ENCODE measurements at regions not wholly inside any gene's neighbourhood (a gene's known extent, or its start where the extent isn't known, plus 50 kb on each side); places are given as distances from the start of the nearest gene placed in this dataset.
A peak's percentile ranks its signal among the peaks of the same experiment; 100 is the strongest.

DNA sequence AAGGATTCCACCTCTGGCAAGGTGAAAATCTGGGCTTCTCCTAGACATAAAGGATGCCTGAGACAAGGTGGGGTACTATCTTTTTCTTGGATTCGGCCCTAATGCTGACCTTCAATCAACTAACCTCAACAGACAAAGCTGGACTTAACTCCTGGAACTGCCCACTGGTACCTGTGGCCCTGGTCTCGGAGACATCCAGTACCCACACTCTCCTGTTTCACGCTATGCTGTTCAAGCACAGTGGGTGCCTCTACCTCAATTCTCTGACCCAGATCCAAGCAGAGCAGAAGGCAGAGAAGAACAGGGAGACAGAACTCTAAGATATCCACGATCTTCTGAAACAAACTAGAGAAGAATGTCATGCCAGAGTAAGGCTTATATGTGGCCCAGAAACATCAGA lies 189.8 kb upstream of the FOXQ1 start:
- Histone ChIP-seq H3K4me1 (ENCODE audit: control extremely low read depth in 1 of 4, control insufficient read depth in 4 of 4, insufficient read depth in 4 of 4, low read length in 3 of 4) (no peaks in the 10 kb centered on the region), H3K9me3 (ENCODE audit: control extremely low read depth in 1 of 5, control insufficient read depth in 4 of 5, insufficient read depth in 2 of 5, low read depth in 1 of 5, low read length in 4 of 5) (peaks cover 0 to 5% (median 0%) of the 10 kb centered on the region in 5 experiments), H3K4me3 (ENCODE audit: control insufficient read depth in 1 of 7, extremely low read depth in 1 of 7, insufficient read depth in 4 of 7, low read depth in 2 of 7, low read length in 6 of 7) (no peak overlapping the region), H3K27me3 (replicated peaks in 2 of 5; ENCODE audit: control insufficient read depth in 4 of 5, insufficient read depth in 5 of 5, low read length in 4 of 5) (peaks cover 0 to 11% (median 0%) of the 10 kb centered on the region in 5 experiments), H3K27ac (ENCODE audit: insufficient read depth in 1 of 2, low read depth in 1 of 2, low read length in 2 of 2, poor library complexity in 1 of 2, severe bottlenecking in 2 of 2) (no peak overlapping the region), H3K36me3 (ENCODE audit: control insufficient read depth in 4 of 4, insufficient read depth in 4 of 4, low read length in 3 of 4) (no peaks in the 10 kb centered on the region)
- ChIA-PET POLR2A (no interaction called here), CTCF (interaction anchor here (1.2 kb wide), 1 partner anchor 12 kb away, joined by 3 read pairs; no protein-coding TSS in a partner anchor)
- WGBS (ENCODE audit: insufficient coverage) = 86% methylated on average over 4 of the region's 4 CpGs
- no peak for DNase-seq

DNA sequence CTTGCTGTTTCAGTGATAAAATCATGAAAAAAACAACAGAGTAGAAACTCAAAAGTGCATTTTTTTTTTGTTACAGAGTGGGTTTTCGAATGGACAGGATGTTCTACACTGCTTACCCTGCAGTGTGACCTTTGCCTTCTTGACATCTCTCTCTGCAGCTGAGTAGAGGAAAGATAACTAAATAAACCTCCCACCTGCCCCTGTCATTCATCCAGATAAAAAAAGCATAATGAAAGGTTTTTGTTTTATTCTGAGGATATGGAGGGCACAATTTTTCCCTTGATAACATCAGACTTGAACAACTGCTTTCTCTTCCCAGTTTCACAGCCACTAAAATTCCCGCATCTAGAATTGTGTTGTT lies 193.6 kb upstream of the FOXQ1 start:
- ChIA-PET POLR2A (no interaction called here), CTCF (no interaction called here)
- H3K27ac ChIP-seq (ENCODE audit: insufficient read depth in 1 of 2, low read depth in 1 of 2, low read length in 2 of 2, poor library complexity in 1 of 2, severe bottlenecking in 2 of 2) = no peak overlapping the region
- no peak for DNase-seq
- H3K4me1 ChIP-seq (ENCODE audit: control extremely low read depth in 1 of 4, control insufficient read depth in 4 of 4, insufficient read depth in 4 of 4, low read length in 3 of 4) = no peaks in the 10 kb centered on the region
- H3K4me3 ChIP-seq (ENCODE audit: control insufficient read depth in 1 of 7, extremely low read depth in 1 of 7, insufficient read depth in 4 of 7, low read depth in 2 of 7, low read length in 6 of 7) = no peak overlapping the region
- H3K9me3 ChIP-seq (ENCODE audit: control extremely low read depth in 1 of 5, control insufficient read depth in 4 of 5, insufficient read depth in 2 of 5, low read depth in 1 of 5, low read length in 4 of 5) = peaks cover 0 to 5% (median 0%) of the 10 kb centered on the region in 5 experiments
- peaks cover 0 to 18% (median 0%) of the 10 kb centered on the region in 5 experiments for H3K27me3 ChIP-seq (replicated peaks in 2 of 5; ENCODE audit: control insufficient read depth in 4 of 5, insufficient read depth in 5 of 5, low read length in 4 of 5)
- H3K36me3 ChIP-seq (ENCODE audit: control insufficient read depth in 4 of 4, insufficient read depth in 4 of 4, low read length in 3 of 4) = no peaks in the 10 kb centered on the region
- WGBS (ENCODE audit: insufficient coverage) = no CpG with 5 or more reads among the region's 2 CpGs

DNA sequence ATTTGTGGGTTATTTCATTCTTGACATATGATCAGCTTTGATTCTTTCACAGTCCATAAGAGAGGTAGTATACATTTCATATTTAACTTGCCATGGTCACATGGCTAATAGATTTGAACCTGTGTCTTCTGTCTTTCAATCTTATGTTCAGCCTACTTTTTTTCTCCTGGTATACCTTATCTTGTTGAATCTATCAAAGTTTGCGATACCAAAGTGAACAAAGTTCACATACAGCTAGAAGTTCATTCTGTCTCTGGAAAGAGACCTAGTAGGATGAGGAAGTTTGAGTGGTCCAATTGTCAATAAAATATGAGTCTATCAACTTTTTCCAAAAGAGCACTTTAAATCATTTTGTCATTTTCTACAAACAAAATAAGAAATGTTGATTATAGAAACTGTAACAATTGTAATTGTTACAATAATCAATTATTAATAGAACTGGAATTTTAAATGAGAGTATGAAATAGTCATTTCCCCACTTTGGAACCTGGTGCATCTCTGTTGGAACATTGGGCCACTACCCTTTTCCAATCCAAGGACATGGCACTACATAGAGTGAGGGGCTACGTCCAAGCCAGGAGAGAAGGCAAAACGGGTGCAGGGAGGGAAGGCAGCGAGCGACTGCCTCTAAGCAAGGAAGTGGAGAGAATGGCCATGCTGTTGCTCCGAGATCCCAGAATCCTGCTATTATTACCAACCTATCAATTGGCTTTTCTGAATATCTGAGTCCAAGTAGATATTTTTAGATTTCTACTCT lies 194.2 kb upstream of the FOXQ1 start:
- H3K27me3 ChIP-seq (replicated peaks in 2 of 5; ENCODE audit: control insufficient read depth in 4 of 5, insufficient read depth in 5 of 5, low read length in 4 of 5) = peaks cover 0 to 18% (median 0%) of the 10 kb centered on the region in 5 experiments
- H3K4me3 ChIP-seq (ENCODE audit: control insufficient read depth in 1 of 7, extremely low read depth in 1 of 7, insufficient read depth in 4 of 7, low read depth in 2 of 7, low read length in 6 of 7) = no peak overlapping the region
- POLR2A ChIA-PET = no interaction called here
- H3K27ac ChIP-seq (ENCODE audit: insufficient read depth in 1 of 2, low read depth in 1 of 2, low read length in 2 of 2, poor library complexity in 1 of 2, severe bottlenecking in 2 of 2) = no peak overlapping the region
- no peaks in the 10 kb centered on the region for H3K4me1 ChIP-seq (ENCODE audit: control extremely low read depth in 1 of 4, control insufficient read depth in 4 of 4, insufficient read depth in 4 of 4, low read length in 3 of 4)
- CTCF ChIA-PET = no interaction called here
- no peak for DNase-seq
- H3K36me3 ChIP-seq (ENCODE audit: control insufficient read depth in 4 of 4, insufficient read depth in 4 of 4, low read length in 3 of 4) = no peaks in the 10 kb centered on the region
- peaks cover 0 to 5% (median 0%) of the 10 kb centered on the region in 5 experiments for H3K9me3 ChIP-seq (ENCODE audit: control extremely low read depth in 1 of 5, control insufficient read depth in 4 of 5, insufficient read depth in 2 of 5, low read depth in 1 of 5, low read length in 4 of 5)
- WGBS (ENCODE audit: insufficient coverage) = 100% methylated on average over 4 of the region's 6 CpGs

DNA sequence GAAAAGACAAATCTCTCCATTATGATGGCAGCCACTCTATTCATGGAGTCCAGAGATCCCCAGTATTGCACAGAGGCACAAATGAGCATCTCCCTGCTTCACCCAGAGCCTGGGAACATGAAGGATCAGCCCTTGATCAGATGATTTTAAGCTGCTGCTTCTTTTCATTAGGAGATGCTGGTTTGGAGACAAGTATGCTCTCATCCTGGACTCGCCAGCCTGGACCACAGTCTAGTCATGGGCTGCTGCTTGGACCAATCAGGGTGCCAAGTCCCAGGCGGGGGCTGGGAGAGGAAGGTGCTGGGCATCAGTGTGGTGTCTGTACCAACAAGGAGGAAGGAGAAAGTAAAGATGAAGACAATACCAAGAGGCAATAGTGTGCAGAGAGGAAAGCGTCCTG lies 195.7 kb upstream of the FOXQ1 start:
- Histone ChIP-seq H3K27ac (ENCODE audit: insufficient read depth in 1 of 2, low read depth in 1 of 2, low read length in 2 of 2, poor library complexity in 1 of 2, severe bottlenecking in 2 of 2) (no peak overlapping the region), H3K4me3 (ENCODE audit: control insufficient read depth in 1 of 7, extremely low read depth in 1 of 7, insufficient read depth in 4 of 7, low read depth in 2 of 7, low read length in 6 of 7) (no peak overlapping the region), H3K36me3 (ENCODE audit: control insufficient read depth in 4 of 4, insufficient read depth in 4 of 4, low read length in 3 of 4) (no peaks in the 10 kb centered on the region), H3K4me1 (ENCODE audit: control extremely low read depth in 1 of 4, control insufficient read depth in 4 of 4, insufficient read depth in 4 of 4, low read length in 3 of 4) (no peaks in the 10 kb centered on the region), H3K9me3 (ENCODE audit: control extremely low read depth in 1 of 5, control insufficient read depth in 4 of 5, insufficient read depth in 2 of 5, low read depth in 1 of 5, low read length in 4 of 5) (peaks cover 0 to 5% (median 0%) of the 10 kb centered on the region in 5 experiments), H3K27me3 (replicated peaks in 2 of 5; ENCODE audit: control insufficient read depth in 4 of 5, insufficient read depth in 5 of 5, low read length in 4 of 5) (peaks cover 0 to 18% (median 0%) of the 10 kb centered on the region in 5 experiments)
- 100% methylated on average over 2 of the region's 3 CpGs for WGBS (ENCODE audit: insufficient coverage)
- DNase-seq = no peak
- ChIA-PET CTCF (no interaction called here), POLR2A (no interaction called here)

DNA sequence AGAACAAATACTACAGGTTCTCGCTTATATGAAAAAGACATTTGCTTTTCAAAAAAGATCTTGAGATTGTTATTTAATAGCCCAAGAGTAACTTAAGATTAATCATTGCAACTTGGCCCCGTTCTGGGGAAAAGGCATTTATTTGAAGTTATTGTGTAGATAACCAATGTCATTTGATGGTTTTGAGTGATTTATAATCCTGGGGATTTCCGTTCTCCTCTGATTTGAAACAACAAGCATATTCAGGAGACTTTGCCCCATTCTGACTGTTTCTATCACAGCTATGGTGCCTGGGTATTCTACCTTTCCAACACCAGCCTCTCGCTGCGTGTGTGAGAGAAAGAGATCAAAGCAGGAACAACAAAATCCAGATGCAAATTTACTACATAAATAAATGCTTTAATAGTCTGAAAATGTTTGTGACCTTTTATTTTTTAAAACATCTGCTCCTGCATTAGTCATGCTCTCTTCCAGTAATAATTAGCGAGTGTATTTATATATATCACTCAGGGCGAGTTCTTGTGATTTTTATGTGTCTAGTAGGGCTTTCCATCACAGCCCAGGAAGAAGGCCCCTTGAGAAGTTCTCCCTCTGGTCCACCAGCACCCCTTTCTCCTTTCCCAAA lies 197.9 kb upstream of the FOXQ1 start:
- H3K36me3 ChIP-seq (ENCODE audit: control insufficient read depth in 4 of 4, insufficient read depth in 4 of 4, low read length in 3 of 4) = no peaks in the 10 kb centered on the region
- CTCF ChIA-PET = no interaction called here
- no peak overlapping the region for H3K4me3 ChIP-seq (ENCODE audit: control insufficient read depth in 1 of 7, extremely low read depth in 1 of 7, insufficient read depth in 4 of 7, low read depth in 2 of 7, low read length in 6 of 7)
- H3K4me1 ChIP-seq (ENCODE audit: control extremely low read depth in 1 of 4, control insufficient read depth in 4 of 4, insufficient read depth in 4 of 4, low read length in 3 of 4) = no peaks in the 10 kb centered on the region
- H3K27me3 ChIP-seq (replicated peaks in 2 of 5; ENCODE audit: control insufficient read depth in 4 of 5, insufficient read depth in 5 of 5, low read length in 4 of 5) = peaks cover 0 to 13% (median 0%) of the 10 kb centered on the region in 5 experiments
- DNase-seq = no peak
- no peak overlapping the region for H3K27ac ChIP-seq (ENCODE audit: insufficient read depth in 1 of 2, low read depth in 1 of 2, low read length in 2 of 2, poor library complexity in 1 of 2, severe bottlenecking in 2 of 2)
- peaks cover 0 to 3% (median 0%) of the 10 kb centered on the region in 5 experiments for H3K9me3 ChIP-seq (ENCODE audit: control extremely low read depth in 1 of 5, control insufficient read depth in 4 of 5, insufficient read depth in 2 of 5, low read depth in 1 of 5, low read length in 4 of 5)
- 83% methylated on average over 1 of the region's 7 CpGs for WGBS (ENCODE audit: insufficient coverage)
- POLR2A ChIA-PET = no interaction called here

DNA sequence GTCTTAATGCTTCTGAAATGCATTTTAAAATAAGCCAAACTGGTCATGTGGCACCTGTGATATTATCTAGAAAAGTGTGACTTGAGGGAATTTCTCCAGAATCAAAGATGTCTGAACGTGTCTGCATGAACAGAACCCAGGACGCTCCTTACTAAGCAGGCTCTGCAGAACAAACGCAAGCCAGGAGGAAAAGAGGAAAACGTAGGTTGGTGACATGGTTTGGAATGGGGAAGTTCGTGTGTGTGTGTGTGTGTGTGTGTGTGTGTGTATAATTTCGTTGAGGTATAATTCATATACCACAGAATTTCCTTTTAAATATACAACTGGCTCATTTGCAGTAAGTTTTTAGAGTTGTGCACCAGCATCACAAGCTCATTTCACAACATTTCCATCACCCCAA lies 200.5 kb upstream of the FOXQ1 start:
- no peaks in the 10 kb centered on the region for H3K4me1 ChIP-seq (ENCODE audit: control extremely low read depth in 1 of 4, control insufficient read depth in 4 of 4, insufficient read depth in 4 of 4, low read length in 3 of 4)
- no peak overlapping the region for H3K27ac ChIP-seq (ENCODE audit: insufficient read depth in 1 of 2, low read depth in 1 of 2, low read length in 2 of 2, poor library complexity in 1 of 2, severe bottlenecking in 2 of 2)
- H3K36me3 ChIP-seq (ENCODE audit: control insufficient read depth in 4 of 4, insufficient read depth in 4 of 4, low read length in 3 of 4) = no peaks in the 10 kb centered on the region
- DNase-seq = peak; percentile 4 to 28 (median 20)
- 43% methylated on average over 1 of the region's 6 CpGs for WGBS (ENCODE audit: insufficient coverage)
- no peak overlapping the region for H3K4me3 ChIP-seq (ENCODE audit: control insufficient read depth in 1 of 7, extremely low read depth in 1 of 7, insufficient read depth in 4 of 7, low read depth in 2 of 7, low read length in 6 of 7)
- H3K27me3 ChIP-seq (replicated peaks in 2 of 5; ENCODE audit: control insufficient read depth in 4 of 5, insufficient read depth in 5 of 5, low read length in 4 of 5) = peaks cover 0 to 19% (median 0%) of the 10 kb centered on the region in 5 experiments
- ChIA-PET POLR2A (no interaction called here), CTCF (no interaction called here)
- H3K9me3 ChIP-seq (ENCODE audit: control extremely low read depth in 1 of 5, control insufficient read depth in 4 of 5, insufficient read depth in 2 of 5, low read depth in 1 of 5, low read length in 4 of 5) = peaks cover 0 to 2% (median 0%) of the 10 kb centered on the region in 5 experiments

DNA sequence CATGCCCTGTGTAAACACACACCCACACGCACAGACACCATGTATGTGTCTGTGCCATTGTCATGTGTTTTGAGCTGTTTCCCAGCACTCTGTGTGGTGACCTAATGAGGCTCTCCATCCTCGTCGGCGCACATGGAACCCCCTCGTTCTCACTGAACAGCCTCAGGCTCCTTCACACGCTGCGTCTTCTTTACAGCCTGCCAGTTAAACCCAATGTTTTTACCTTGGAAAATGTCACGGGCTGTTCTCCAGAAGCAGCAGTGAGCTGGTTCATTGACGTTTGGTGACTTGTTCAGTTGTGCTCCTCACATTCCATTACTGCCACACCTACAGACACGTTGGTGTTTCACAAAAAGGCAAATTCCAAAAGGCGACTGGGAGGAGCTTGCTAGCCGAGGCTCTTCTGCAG lies 201.0 kb upstream of the FOXQ1 start:
- no peaks in the 10 kb centered on the region for H3K4me1 ChIP-seq (ENCODE audit: control extremely low read depth in 1 of 4, control insufficient read depth in 4 of 4, insufficient read depth in 4 of 4, low read length in 3 of 4)
- POLR2A ChIA-PET = no interaction called here
- no peaks in the 10 kb centered on the region for H3K36me3 ChIP-seq (ENCODE audit: control insufficient read depth in 4 of 4, insufficient read depth in 4 of 4, low read length in 3 of 4)
- WGBS (ENCODE audit: insufficient coverage) = 91% methylated on average over 11 of the region's 12 CpGs
- H3K4me3 ChIP-seq (ENCODE audit: control insufficient read depth in 1 of 7, extremely low read depth in 1 of 7, insufficient read depth in 4 of 7, low read depth in 2 of 7, low read length in 6 of 7) = no peak overlapping the region
- H3K27ac ChIP-seq (ENCODE audit: insufficient read depth in 1 of 2, low read depth in 1 of 2, low read length in 2 of 2, poor library complexity in 1 of 2, severe bottlenecking in 2 of 2) = no peak overlapping the region
- H3K9me3 ChIP-seq (ENCODE audit: control extremely low read depth in 1 of 5, control insufficient read depth in 4 of 5, insufficient read depth in 2 of 5, low read depth in 1 of 5, low read length in 4 of 5) = peaks cover 0 to 2% (median 0%) of the 10 kb centered on the region in 5 experiments
- no peak for DNase-seq
- H3K27me3 ChIP-seq (replicated peaks in 2 of 5; ENCODE audit: control insufficient read depth in 4 of 5, insufficient read depth in 5 of 5, low read length in 4 of 5) = peaks cover 0 to 19% (median 0%) of the 10 kb centered on the region in 5 experiments
- CTCF ChIA-PET = no interaction called here

Measured in common myeloid progenitor, CD34-positive (primary cell).